GM12878 (cell line): ENCODE measurements at regions not wholly inside any gene's neighbourhood (a gene's known extent, or its start where the extent isn't known, plus 50 kb on each side); places are given as distances from the start of the nearest gene placed in this dataset.

Experiments used
- ATAC-seq: fragments of 200-7000 bp; cut with Tn5 transposase; 3 replicates; pipeline ENCODE4 v1.9.1; 2020; ENCODE audit warnings: mild to moderate bottlenecking, moderate library complexity
- BruUV-seq: library from RNA; stranded (reverse); fragments of 400-500 nt; replicated peaks from 2 replicates; lab custom pipeline; 2021; lab: Mats Ljungman, UMichigan
- CTCF ChIA-PET: fragments of 300-600 bp; sonication (Branson Sonifier 250); formaldehyde crosslinking; extraction: SDS; loops from one replicate; lab custom pipeline; 2021; ENCODE audit warnings: inconsistent platforms; lab: Yijun Ruan, JAX
- POLR2A ChIA-PET: fragments of 350-600 bp; formaldehyde crosslinking; extraction: SDS; loops from one replicate; lab custom pipeline; 2021; ENCODE audit warnings: inconsistent platforms; lab: Charles Lee
- RAD21 ChIA-PET: fragments of 300-600 bp; sonication (Branson Sonifier 250); formaldehyde crosslinking; loops from one replicate; lab custom pipeline; 2023; ENCODE audit warnings: antibody characterized with exemption; ENCODE audit not compliant: unreplicated experiment; lab: Charles Lee
- SMC1A ChIA-PET: fragments of 300-600 bp; sonication (Branson Sonifier 250); formaldehyde crosslinking; loops from one replicate; lab custom pipeline; 2023; ENCODE audit not compliant: unreplicated experiment, uncharacterized antibody; lab: Charles Lee
- DNase-seq: peaks from one replicate; pipeline ENCODE4 v3.0.0-alpha.2; 2011; ENCODE audit warnings: low read depth, low spot score
- FAIRE-seq: peaks from 3 replicates; lab custom pipeline; 2011; peaks lifted over from hg19 to GRCh38; lab: Jason Lieb, UNC
- H2AFZ ChIP-seq: 2 replicates; pipeline ENCODE4 v1.6.0; 2011; ENCODE audit warnings: low read depth, low read length, control low read depth; ENCODE audit not compliant: control insufficient read depth
- H3K27ac ChIP-seq: 2 replicates; pipeline ENCODE4 v1.5.1; 2011; ENCODE audit warnings: control low read depth; ENCODE audit not compliant: control insufficient read depth, insufficient read depth
- H3K27me3 ChIP-seq, 2 experiments: replicated peaks in 1 of 2; 2 replicates each; pipeline versions ENCODE4 v1.6.0 to v1.6.1; 2011; ENCODE audit warnings: low read length in 1 of 2; ENCODE audit not compliant: control insufficient read depth in 2 of 2, insufficient read depth in 2 of 2
- H3K36me3 ChIP-seq, 2 experiments: 2 replicates each; pipeline ENCODE4 v1.5.1; 2011; ENCODE audit warnings: low read length in 1 of 2; ENCODE audit not compliant: control insufficient read depth in 2 of 2, insufficient read depth in 2 of 2
- H3K4me1 ChIP-seq: 2 replicates; pipeline ENCODE4 v1.6.1; 2011; ENCODE audit warnings: mild to moderate bottlenecking, low read length, moderate library complexity, mixed read lengths; ENCODE audit not compliant: control insufficient read depth, insufficient read depth
- H3K4me2 ChIP-seq: 2 replicates; pipeline ENCODE4 v1.6.0; 2011; ENCODE audit warnings: control low read depth; ENCODE audit not compliant: control insufficient read depth, insufficient read depth
- H3K4me3 ChIP-seq: fragments of 200-600 bp; sonication (generic); 2 replicates; pipeline ENCODE4 v1.5.1; 2016
- H3K79me2 ChIP-seq: 2 replicates; pipeline ENCODE4 v1.6.0; 2011; ENCODE audit warnings: low read length; ENCODE audit not compliant: control insufficient read depth, insufficient read depth
- H3K9ac ChIP-seq: 2 replicates; pipeline ENCODE4 v1.8.0; 2011; ENCODE audit warnings: low read length, control low read depth, mixed read lengths; ENCODE audit not compliant: control insufficient read depth, insufficient read depth
- H3K9me3 ChIP-seq: replicated peaks from 3 replicates; pipeline ENCODE4 v1.5.1; 2011; ENCODE audit warnings: mild to moderate bottlenecking, low read length; ENCODE audit not compliant: control insufficient read depth, insufficient read depth
- H4K20me1 ChIP-seq: 2 replicates; pipeline ENCODE4 v1.6.0; 2011; ENCODE audit not compliant: control insufficient read depth, insufficient read depth
- PML ChIP-seq: IDR thresholded peaks from 2 replicates; pipeline ENCODE4 v1.6.1; 2012; ENCODE audit warnings: low read length, inconsistent platforms
- SP1 ChIP-seq: IDR thresholded peaks from one replicate; pipeline ENCODE4 v1.6.1; 2011; ENCODE audit warnings: low read depth, low read length
- ZNF274 ChIP-seq: IDR thresholded peaks from one replicate; pipeline ENCODE4 v1.8.0; 2011; ENCODE audit not compliant: insufficient read length, insufficient read depth
- WGBS: methylation state at CpG from one replicate; pipeline ENCODE4 v1.1.6; 2016; ENCODE audit warnings: low lambda C conversion rate; ENCODE audit not compliant: insufficient replicate concordance, insufficient coverage; ENCODE audit errors: missing lambda C conversion rate; 5-methylcytosine and 5-hydroxymethylcytosine counted together
- in situ Hi-C: fragments of 300-500 bp; cut with MboI; formaldehyde crosslinking; loops from 9 replicates; pipeline ENCODE4 v1.14.3; 2018; ENCODE audit warnings: mixed read lengths
- intact Hi-C: fragments of 100-400 bp; cut with micrococcal nuclease; formaldehyde crosslinking; loops from one replicate; pipeline ENCODE4 v1.14.2; 2022; ENCODE audit not compliant: unreplicated experiment
- TF ChIP-seq, protein P1 (sequence below): fragments of 450-650 bp; IDR thresholded peaks from 2 replicates; pipeline ENCODE4 v1.6.1; 2014; ENCODE audit warnings: mild to moderate bottlenecking
- TF ChIP-seq, protein P2 (sequence below): fragments of 150-350 bp; IDR thresholded peaks from 2 replicates; pipeline ENCODE4 v1.6.1; 2014; ENCODE audit warnings: mild to moderate bottlenecking, low read depth, low read length
- TF ChIP-seq, protein P3 (sequence below): fragments of 450-650 bp; formaldehyde crosslinking; IDR thresholded peaks from 2 replicates; pipeline ENCODE4 v1.5.0; 2022; ENCODE audit warnings: mild to moderate bottlenecking, missing genetic modification characterization

DNA sequence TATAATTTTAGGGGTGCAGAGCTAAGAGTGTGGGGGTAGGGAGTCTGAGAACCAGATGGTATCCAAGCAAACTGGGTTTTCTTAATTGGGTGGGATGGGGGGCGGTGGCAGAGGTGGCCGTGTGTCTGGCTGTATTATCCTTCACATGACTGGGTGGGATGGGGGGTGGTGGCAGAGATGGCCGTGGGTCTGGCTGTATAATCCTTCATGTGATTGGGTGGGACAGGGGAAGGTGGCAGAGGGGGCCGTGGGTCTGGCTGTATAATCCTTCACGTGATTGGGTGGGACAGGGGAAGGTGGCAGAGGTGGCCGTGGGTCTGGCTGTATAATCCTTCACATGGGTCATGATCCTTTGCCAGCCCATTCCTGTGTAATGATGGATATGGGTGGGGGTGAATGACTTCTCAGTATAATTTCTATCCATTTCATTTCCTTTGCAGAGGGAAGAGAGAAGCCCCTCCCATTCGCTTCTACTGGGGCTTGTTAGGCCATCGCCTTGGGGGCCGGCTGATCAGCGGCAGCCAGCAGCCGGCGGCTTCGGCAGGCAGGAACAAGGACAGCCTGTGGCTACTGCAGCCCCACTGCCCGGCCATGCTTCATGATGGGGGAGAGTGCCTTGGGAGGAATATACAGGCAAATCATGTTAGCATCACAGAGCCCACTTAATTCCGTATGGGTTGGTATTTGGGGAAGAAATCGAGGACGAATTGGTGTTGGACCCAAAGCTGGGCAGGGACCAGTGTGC is 179.6 kb upstream of the MKI67 start:
- Histone ChIP-seq H3K27me3 (no peaks in the 10 kb centered on the region; a peak in 2 of 4 replicates), H4K20me1 (no peaks in the 10 kb centered on the region), H2AFZ (no peak overlapping the region), H3K36me3 (no peaks in the 10 kb centered on the region), H3K4me3 (no peak overlapping the region), H3K9me3 (no peaks in the 10 kb centered on the region; the same call in 2 of the 3 replicates), H3K9ac (no peak overlapping the region), H3K27ac (no peak overlapping the region), H3K79me2 (no peaks in the 10 kb centered on the region), H3K4me1 (no peaks in the 10 kb centered on the region), H3K4me2 (no peak overlapping the region)
- ChIA-PET POLR2A (no interaction called here), RAD21 (no interaction called here), SMC1A (no interaction called here), CTCF (no interaction called here)
- FAIRE-seq: no peak
- 33% methylated on average over 15 of the region's 17 CpGs for WGBS
- BruUV-seq: no TSS peak
- no peak for TF ChIP-seq SP1
- TF ChIP-seq, protein P1, sequence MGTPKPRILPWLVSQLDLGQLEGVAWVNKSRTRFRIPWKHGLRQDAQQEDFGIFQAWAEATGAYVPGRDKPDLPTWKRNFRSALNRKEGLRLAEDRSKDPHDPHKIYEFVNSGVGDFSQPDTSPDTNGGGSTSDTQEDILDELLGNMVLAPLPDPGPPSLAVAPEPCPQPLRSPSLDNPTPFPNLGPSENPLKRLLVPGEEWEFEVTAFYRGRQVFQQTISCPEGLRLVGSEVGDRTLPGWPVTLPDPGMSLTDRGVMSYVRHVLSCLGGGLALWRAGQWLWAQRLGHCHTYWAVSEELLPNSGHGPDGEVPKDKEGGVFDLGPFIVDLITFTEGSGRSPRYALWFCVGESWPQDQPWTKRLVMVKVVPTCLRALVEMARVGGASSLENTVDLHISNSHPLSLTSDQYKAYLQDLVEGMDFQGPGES: no peak
- TF ChIP-seq, protein P2, sequence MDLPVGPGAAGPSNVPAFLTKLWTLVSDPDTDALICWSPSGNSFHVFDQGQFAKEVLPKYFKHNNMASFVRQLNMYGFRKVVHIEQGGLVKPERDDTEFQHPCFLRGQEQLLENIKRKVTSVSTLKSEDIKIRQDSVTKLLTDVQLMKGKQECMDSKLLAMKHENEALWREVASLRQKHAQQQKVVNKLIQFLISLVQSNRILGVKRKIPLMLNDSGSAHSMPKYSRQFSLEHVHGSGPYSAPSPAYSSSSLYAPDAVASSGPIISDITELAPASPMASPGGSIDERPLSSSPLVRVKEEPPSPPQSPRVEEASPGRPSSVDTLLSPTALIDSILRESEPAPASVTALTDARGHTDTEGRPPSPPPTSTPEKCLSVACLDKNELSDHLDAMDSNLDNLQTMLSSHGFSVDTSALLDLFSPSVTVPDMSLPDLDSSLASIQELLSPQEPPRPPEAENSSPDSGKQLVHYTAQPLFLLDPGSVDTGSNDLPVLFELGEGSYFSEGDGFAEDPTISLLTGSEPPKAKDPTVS: no peak
- TF ChIP-seq PML: no peak
- TF ChIP-seq ZNF274: no peak
- TF ChIP-seq, protein P3, sequence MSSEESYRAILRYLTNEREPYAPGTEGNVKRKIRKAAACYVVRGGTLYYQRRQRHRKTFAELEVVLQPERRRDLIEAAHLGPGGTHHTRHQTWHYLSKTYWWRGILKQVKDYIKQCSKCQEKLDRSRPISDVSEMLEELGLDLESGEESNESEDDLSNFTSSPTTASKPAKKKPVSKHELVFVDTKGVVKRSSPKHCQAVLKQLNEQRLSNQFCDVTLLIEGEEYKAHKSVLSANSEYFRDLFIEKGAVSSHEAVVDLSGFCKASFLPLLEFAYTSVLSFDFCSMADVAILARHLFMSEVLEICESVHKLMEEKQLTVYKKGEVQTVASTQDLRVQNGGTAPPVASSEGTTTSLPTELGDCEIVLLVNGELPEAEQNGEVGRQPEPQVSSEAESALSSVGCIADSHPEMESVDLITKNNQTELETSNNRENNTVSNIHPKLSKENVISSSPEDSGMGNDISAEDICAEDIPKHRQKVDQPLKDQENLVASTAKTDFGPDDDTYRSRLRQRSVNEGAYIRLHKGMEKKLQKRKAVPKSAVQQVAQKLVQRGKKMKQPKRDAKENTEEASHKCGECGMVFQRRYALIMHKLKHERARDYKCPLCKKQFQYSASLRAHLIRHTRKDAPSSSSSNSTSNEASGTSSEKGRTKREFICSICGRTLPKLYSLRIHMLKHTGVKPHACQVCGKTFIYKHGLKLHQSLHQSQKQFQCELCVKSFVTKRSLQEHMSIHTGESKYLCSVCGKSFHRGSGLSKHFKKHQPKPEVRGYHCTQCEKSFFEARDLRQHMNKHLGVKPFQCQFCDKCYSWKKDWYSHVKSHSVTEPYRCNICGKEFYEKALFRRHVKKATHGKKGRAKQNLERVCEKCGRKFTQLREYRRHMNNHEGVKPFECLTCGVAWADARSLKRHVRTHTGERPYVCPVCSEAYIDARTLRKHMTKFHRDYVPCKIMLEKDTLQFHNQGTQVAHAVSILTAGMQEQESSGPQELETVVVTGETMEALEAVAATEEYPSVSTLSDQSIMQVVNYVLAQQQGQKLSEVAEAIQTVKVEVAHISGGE: no peak
- in situ Hi-C loops: no loop called here
- no peak for ATAC-seq
- DNase-seq: no peak
- intact Hi-C loops: no loop called here
